NCI-H1436 (cell line): ENCODE measurements at regions not wholly inside any gene's neighbourhood (a gene's known extent, or its start where the extent isn't known, plus 50 kb on each side); places are given as distances from the start of the nearest gene placed in this dataset.
A peak's percentile ranks its signal among the peaks of the same experiment; 100 is the strongest.
"Not testable (repeated sequence)": the region's sequence is repeated elsewhere in the genome, so short reads cannot be mapped to it uniquely, and the experiment has no call there.

Source experiments
- DNase-seq: peaks from one replicate; lab custom pipeline; 2025; lab: John Stamatoyannopoulos, UW

GRCh38 chr6:130674604-130675003 lies 152.6 kb upstream of the SMLR1 start:
- no peak for DNase-seq

DNA sequence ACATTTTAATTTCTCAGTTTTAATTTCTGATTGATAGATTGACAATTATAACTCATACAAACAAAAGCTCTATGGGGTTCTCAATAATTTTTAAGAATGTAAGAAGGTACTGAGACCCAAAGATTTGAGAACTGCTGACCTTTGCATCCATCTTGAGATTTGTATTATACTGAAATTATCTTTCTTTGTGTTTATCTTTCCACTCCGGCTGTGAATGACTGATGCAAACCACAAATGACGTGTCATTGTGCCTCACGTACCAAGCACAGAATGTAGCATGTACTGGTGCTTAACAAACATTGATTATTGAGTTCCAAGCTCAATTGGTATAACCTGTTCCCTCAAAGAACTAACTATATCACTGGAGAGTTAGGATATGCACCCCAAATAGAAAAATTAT lies 152.1 kb upstream of the SMLR1 start:
- no peak for DNase-seq

GRCh38 chr6:130676077-130676772 lies 151.0 kb upstream of the SMLR1 start:
- DNase-seq, result no peak

DNA sequence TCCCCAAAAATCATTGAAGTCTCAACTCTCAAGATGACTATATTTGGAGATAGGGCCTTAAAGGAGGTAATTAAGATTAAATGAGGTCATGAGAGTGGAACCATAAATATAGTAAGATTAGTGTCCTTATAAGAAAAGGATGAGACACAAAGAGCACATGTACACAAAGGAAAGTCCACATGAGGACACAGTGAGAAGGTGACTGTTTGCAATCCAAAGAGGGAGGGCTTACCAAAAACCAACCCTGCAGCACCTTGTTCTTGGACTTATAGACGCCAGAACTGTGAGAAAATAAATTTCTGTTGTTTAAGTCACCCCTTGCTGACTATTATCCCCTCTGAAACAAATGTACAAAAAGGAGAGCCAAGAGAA lies 150.4 kb upstream of the SMLR1 start:
- DNase-seq, result no peak

DNA sequence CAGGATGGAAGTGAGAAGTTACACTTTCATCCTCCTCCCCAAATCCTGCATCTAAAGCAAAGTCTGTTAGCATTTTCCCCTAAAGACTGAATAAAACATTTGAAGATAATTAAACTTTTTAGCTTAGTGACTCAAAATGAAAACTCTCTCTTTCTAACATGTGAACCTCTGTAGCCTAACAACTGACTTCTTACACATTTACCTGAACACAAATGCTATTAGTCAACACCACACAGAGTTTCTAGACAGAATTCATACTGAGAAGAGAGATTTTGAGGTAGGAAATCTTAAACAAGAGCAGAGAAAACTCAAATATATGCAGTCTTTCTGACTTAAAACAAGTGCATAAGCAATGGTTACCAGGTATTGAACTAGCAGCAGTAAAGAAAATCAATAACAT lies 149.9 kb upstream of the SMLR1 start:
- no peak for DNase-seq

DNA sequence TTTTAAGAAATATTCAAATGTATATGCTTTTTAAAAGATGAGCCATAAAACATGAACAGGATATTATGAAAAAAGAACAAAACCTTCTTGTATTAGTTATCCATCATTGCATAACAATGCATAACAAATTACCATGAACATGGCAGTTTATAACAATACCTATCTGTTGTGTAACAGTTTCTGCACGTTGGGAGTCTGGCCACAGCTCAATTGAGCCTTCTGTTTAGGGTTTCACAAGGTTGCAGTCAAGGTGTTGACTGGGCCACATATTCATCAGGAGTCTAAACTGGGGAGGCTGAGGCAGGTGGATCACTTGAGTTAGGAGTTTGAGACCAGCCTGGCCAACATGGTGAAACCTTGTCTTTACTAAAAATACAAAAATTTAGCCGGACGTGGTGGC lies 149.4 kb upstream of the SMLR1 start:
- DNase-seq, result no peak

GRCh38 chr6:130679684-130680083 lies 147.5 kb upstream of the SMLR1 start:
- no peak for DNase-seq

- DNase-seq, result no peak
Measured at GRCh38 chr6:130680116-130680515, 147.1 kb upstream of the SMLR1 start.

- no peak for DNase-seq
Measured at GRCh38 chr6:130681028-130681427, 146.2 kb upstream of the SMLR1 start.

GRCh38 chr6:130682066-130682465 lies 145.1 kb upstream of the SMLR1 start:
- no peak for DNase-seq

GRCh38 chr6:130683761-130684517 lies 143.3 kb upstream of the SMLR1 start:
- no peak for DNase-seq

DNA sequence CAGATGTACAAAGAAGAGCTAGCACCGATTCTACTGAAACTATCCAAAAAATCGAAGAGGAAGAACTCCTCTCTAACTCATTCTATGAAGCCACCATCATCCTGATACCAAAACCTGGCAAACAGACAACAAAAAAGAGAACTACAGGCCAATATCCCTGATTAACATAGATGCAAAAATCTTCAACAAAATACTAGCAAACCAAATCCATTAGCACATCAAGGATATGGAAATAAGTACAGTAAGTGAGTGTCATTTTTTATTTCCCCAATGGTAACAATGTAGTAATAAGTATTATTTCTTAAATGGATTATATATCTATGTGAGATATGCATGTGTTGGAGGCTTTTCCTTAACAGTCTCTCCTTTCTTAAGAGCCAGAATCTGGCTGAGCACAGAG lies 134.5 kb upstream of the SMLR1 start:
- DNase-seq, result no peak

DNA sequence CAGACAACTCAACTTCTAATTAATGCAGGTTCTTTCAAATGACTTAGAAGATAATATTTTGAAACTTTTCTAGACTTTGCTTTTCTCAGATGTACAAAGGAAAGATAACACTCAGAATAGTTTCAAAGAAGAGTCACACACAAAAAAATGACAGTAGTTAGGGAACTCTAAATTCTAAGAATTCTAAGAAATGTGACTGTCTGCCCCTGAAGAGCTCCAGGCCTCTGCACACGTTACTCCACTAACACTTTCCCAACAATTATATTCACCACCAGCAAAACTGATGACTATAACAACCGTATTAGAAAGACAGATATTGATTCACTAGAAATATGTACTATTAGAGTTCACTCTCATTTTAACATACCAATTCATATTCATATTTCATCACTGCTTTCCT lies 133.3 kb upstream of the SMLR1 start:
- DNase-seq, result no peak

- no peak for DNase-seq
Measured at GRCh38 chr6:130694606-130695005, 132.6 kb upstream of the SMLR1 start.

GRCh38 chr6:130696806-130697205 lies 130.4 kb upstream of the SMLR1 start:
- DNase-seq, result no peak

DNA sequence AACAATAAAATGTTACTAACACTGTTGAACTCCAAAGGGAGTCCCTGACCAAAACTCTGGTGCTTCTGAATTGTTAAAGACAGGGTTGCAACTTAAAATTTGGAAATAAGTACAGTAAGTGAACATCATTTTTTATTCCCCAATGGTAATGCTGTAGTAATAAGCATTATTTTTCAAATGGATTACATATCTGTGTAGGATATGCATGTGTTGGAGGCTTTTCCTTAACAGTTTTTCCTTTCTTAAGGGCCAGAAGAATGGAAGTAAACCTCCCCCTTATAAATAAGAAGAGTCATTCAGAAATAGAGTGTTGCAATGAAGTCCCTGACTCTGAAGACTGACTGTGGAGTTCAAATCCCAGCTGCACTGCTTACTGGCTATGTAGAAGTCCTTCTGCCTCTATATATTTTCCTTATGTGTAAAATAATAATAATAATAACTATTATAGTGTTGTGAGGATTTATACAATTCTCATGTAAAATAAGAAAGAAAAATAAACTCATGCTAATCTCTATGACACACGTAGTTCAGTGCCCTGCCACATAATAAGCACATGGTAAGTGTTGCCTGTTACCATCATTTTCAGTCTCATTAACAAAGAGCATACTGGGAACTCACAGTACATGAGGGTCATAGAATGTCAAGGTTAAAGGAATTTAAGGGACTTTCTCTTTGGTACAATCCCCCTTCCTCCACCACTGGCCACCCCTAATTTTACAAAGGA lies 129.8 kb upstream of the SMLR1 start:
- DNase-seq, result no peak

DNA sequence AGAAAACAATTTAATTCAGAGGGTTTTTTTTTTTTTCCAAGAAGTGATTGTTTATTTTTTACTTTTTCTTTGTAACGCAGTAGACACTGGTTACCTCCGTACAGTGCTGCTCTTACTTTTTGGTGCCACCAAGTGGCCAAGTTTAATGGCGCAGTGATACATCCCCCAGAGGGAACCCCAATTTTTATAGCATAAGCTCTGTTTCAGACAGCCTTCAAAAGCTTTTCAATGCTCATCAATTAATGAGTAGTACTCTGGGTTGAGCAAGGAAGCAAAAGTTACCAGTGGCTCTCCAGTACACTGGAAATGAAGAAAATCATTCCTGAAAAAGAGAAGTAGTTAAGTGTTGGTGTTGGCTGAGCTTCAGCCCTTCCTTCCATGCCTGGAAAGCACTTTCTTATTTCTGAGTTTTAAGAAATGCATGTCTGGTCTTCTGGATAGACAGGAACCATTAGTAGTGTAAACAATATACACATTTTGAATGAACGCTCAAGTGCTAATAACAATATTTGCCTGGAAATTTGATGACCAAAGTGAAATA lies 129.1 kb upstream of the SMLR1 start:
- DNase-seq, result peak; percentile 5

DNA sequence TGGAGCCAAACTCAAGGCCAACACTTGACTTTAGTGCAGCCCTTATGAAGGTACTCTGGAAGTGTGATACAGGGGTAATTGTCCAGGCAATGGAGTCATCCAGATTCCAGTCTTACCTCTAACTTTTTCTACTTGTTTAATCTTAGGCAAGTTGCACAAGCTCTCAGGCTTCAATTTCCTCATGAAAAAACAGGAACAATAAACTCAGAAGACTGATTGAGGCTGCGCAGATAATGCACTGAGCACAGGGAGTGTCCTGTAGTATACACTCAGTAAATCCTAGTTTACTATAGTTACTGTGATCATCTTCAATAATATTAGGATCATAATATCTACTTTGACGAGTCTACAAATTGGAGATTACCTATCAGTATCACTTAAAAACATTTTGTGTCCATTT lies 127.5 kb upstream of the SMLR1 start:
- no peak for DNase-seq

DNA sequence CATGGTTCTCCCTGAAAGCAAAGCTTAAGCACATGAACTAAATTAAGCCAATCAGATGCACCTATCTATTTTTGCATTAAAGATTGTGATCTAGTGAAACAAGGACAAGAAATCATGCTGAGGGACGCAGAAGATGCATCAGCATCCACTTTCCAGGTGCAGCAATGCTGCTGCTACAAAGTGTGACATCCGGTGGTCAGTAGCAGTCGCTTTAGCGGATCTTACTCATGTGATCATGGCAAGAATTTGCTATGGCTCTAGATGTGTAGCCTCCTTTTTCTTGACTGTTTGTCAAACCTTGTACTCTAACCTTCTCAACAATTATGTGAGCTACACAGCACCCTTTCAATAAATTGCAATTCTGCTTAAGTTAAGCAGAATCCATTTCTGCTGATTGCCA lies 126.8 kb upstream of the SMLR1 start:
- DNase-seq, result no peak

DNA sequence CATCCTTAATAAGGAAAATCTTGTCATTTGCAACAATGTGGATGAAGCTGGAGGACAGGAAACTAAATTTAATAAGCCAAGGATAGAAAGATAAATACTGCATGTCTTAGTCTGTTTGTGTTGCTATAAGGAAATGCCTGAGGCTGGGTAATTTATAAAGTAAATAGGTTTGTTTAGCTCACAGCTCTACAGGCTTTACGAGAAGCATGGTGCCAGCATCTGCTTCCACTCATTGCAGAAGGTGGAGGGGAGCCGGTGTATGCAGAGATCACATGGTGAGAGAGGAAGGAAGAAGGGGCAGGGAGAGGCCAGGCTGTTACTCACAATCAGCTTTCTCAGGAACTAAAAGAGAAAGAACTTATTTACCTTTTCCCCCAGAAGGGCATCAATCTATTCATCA lies 118.9 kb upstream of the SMLR1 start:
- DNase-seq, result peak; percentile 5

GRCh38 chr6:130711641-130712040 lies 115.6 kb upstream of the SMLR1 start:
- DNase-seq, result not testable (repeated sequence)

GRCh38 chr6:130713144-130713543 lies 114.1 kb upstream of the SMLR1 start:
- DNase-seq, result no peak

GRCh38 chr6:130715058-130715457 lies 112.1 kb upstream of the SMLR1 start:
- DNase-seq, result no peak
